Mesothelial cell of epicardium (in vitro differentiated cells): ENCODE measurements at regions not wholly inside any gene's neighbourhood (a gene's known extent, or its start where the extent isn't known, plus 50 kb on each side); places are given as distances from the start of the nearest gene placed in this dataset.

Source experiments
- DNase-seq, 2 experiments: peaks; one replicate each; pipeline ENCODE4 v3.0.0; 2021; ENCODE audit warnings: low spot score in 2 of 2; ENCODE audit not compliant: unreplicated experiment in 2 of 2
- H3K27ac Mint-ChIP-seq: 2 replicates; pipeline ENCODE4 v1.8.0; 2021; ENCODE audit warnings: mixed read lengths
- H3K27me3 Mint-ChIP-seq: 2 replicates; pipeline ENCODE4 v1.8.0; 2021; ENCODE audit warnings: low read depth, mixed read lengths
- H3K36me3 Mint-ChIP-seq: 2 replicates; pipeline ENCODE4 v1.8.0; 2021; ENCODE audit warnings: mixed read lengths
- H3K4me1 Mint-ChIP-seq: 2 replicates; pipeline ENCODE4 v1.8.0; 2021; ENCODE audit warnings: mixed read lengths
- H3K4me3 Mint-ChIP-seq: 2 replicates; pipeline ENCODE4 v1.8.0; 2021; ENCODE audit warnings: mild to moderate bottlenecking, moderate library complexity, mixed read lengths
- H3K9me3 Mint-ChIP-seq: 2 replicates; pipeline ENCODE4 v1.8.0; 2021; ENCODE audit warnings: mixed read lengths
- TF ChIP-seq, protein P1 (sequence below): fragments of 200-600 bp; sonication (generic); IDR thresholded peaks from one replicate; pipeline ENCODE4 v1.5.0; 2021; ENCODE audit warnings: antibody characterized with exemption; ENCODE audit not compliant: unreplicated experiment

DNA sequence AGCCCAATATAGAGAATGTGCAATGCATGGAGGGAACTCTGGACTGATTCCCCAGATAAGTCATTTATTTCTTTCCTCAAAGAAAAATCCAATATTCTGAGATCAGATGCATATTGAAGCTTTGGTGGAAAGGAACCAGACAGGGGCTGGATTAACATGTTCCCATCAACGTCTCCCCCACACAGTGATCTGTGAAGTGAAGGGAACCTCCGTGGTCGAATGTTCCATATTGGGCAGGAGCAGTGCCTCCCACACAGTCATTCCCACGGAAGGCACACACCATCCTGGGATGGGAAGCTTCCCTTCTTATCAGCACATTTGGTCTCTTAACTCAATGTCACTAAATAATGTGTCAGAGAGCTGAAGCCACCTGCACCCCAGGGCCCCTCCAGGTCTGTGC is 247.1 kb downstream of the BCL11B start:
- TF ChIP-seq, protein P1, sequence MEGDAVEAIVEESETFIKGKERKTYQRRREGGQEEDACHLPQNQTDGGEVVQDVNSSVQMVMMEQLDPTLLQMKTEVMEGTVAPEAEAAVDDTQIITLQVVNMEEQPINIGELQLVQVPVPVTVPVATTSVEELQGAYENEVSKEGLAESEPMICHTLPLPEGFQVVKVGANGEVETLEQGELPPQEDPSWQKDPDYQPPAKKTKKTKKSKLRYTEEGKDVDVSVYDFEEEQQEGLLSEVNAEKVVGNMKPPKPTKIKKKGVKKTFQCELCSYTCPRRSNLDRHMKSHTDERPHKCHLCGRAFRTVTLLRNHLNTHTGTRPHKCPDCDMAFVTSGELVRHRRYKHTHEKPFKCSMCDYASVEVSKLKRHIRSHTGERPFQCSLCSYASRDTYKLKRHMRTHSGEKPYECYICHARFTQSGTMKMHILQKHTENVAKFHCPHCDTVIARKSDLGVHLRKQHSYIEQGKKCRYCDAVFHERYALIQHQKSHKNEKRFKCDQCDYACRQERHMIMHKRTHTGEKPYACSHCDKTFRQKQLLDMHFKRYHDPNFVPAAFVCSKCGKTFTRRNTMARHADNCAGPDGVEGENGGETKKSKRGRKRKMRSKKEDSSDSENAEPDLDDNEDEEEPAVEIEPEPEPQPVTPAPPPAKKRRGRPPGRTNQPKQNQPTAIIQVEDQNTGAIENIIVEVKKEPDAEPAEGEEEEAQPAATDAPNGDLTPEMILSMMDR: no peak
- Mint-ChIP-seq H3K27me3 (peaks cover 9% of the 10 kb centered on the region), H3K9me3 (peaks cover 24% of the 10 kb centered on the region), H3K4me1 (no peaks in the 10 kb centered on the region), H3K4me3 (no peak overlapping the region), H3K27ac (no peak overlapping the region), H3K36me3 (no peaks in the 10 kb centered on the region)
- no peak for DNase-seq

DNA sequence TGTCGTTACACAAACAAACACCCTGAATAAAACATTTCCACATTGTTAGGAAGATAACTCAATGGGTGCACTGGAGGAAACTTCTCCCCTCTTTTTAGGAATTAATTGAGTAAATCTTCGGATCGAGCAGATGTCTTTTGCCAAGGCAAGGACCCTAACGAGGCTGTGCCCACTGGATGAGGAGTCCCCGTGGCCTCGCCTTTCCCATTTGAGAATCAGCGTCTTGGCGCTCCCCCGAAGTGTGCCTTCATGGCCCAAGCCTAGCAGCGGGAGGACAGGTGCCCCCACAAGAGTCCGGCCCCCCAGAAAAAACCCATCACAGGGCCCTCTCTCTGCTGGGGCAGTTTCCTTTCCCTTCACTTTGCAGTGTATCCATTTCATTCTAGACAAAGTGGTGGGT is 246.6 kb downstream of the BCL11B start:
- H3K9me3 Mint-ChIP-seq: peaks cover 19% of the 10 kb centered on the region
- H3K4me3 Mint-ChIP-seq: no peak overlapping the region
- no peaks in the 10 kb centered on the region for H3K36me3 Mint-ChIP-seq
- DNase-seq: no peak
- no peak overlapping the region for H3K27ac Mint-ChIP-seq
- TF ChIP-seq, protein P1: no peak
- H3K4me1 Mint-ChIP-seq: no peaks in the 10 kb centered on the region
- peaks cover 10% of the 10 kb centered on the region for H3K27me3 Mint-ChIP-seq

DNA sequence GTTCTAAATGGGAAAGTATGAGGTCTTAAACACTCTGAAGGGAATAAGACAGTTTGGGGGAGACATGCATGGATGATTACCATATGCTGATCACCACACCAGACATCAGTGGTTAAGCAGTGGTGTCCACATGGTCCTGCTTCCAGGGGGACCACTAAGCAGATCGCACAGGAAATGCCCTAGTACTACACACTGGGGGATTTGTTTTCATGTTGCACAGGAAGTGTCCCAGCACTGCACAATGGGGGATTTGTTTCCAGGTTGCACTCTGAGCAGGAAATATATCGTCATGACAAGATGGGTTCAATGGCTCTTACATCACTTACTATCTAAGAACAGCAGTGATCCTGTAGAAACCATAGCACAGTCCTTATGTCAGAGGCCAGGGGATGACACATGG is 245.5 kb downstream of the BCL11B start:
- H3K4me3 Mint-ChIP-seq: no peak overlapping the region
- H3K4me1 Mint-ChIP-seq: no peaks in the 10 kb centered on the region
- TF ChIP-seq, protein P1: no peak
- H3K36me3 Mint-ChIP-seq: no peaks in the 10 kb centered on the region
- H3K27me3 Mint-ChIP-seq: peaks cover 11% of the 10 kb centered on the region
- H3K9me3 Mint-ChIP-seq: peaks cover 16% of the 10 kb centered on the region
- H3K27ac Mint-ChIP-seq: no peak overlapping the region
- no peak for DNase-seq

DNA sequence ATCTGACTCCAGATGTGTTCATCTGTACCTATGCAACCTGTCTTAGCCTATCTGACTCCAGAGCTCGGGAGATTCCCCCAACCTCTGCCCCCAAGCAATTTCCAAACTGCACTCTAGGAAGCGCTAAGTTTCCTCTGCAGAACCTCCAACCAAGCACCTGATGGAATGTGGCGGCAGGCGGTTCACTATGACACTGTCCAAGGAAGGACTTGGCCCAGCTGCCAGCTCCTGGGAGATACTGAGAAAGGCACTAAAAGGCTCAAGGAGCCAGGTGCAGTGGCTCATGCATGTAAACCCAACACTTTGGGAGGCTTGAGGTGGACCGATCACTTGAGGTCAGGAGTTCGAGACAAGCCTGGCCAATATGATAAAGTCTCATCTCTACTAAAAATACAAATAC is 244.0 kb downstream of the BCL11B start:
- Mint-ChIP-seq H3K27me3 (peaks cover 9% of the 10 kb centered on the region), H3K36me3 (no peaks in the 10 kb centered on the region), H3K27ac (no peak overlapping the region), H3K9me3 (peaks cover 15% of the 10 kb centered on the region), H3K4me3 (no peak overlapping the region), H3K4me1 (no peaks in the 10 kb centered on the region)
- TF ChIP-seq, protein P1: no peak
- DNase-seq: no peak

DNA sequence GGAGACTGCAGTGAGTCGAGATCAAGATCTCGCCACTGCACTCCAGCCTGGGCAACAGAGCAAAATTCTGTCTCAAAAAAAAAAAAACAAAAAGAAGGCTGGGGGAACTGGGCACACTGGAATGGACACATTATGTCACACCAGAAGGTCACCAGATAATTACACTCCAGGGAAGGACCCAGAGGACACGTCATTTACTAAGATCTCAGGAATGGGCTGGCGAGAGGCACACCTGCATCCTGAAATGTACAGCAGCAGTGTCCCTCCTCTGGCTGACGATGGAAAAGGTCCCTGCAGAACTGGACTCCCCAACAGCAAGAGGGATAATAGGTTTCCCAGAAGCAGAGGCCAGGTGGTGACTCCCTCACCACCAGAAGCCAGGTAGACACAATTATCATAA is 243.5 kb downstream of the BCL11B start:
- peaks cover 16% of the 10 kb centered on the region for H3K9me3 Mint-ChIP-seq
- no peak for DNase-seq
- no peaks in the 10 kb centered on the region for H3K36me3 Mint-ChIP-seq
- peaks cover 11% of the 10 kb centered on the region for H3K27me3 Mint-ChIP-seq
- H3K27ac Mint-ChIP-seq: no peak overlapping the region
- H3K4me1 Mint-ChIP-seq: no peaks in the 10 kb centered on the region
- H3K4me3 Mint-ChIP-seq: no peak overlapping the region
- TF ChIP-seq, protein P1: no peak
